Inferior parietal cortex (tissue), 1 donor: ENCODE measurements at regions not wholly inside any gene's neighbourhood (a gene's known extent, or its start where the extent isn't known, plus 50 kb on each side); places are given as distances from the start of the nearest gene placed in this dataset.
A peak's percentile ranks its signal among the peaks of the same experiment; 100 is the strongest.

ENCODE experiments used
- DNase-seq: peaks from one replicate; pipeline ENCODE4 v3.0.0-alpha.2; 2016; ENCODE audit errors: extremely low spot score

GRCh38 chr14:100399052-100399849 lies 76.1 kb downstream of the SLC25A47 start:
- DNase-seq: no peak

GRCh38 chr14:100400115-100400514 lies 77.0 kb downstream of the SLC25A47 start:
- no peak for DNase-seq

DNA sequence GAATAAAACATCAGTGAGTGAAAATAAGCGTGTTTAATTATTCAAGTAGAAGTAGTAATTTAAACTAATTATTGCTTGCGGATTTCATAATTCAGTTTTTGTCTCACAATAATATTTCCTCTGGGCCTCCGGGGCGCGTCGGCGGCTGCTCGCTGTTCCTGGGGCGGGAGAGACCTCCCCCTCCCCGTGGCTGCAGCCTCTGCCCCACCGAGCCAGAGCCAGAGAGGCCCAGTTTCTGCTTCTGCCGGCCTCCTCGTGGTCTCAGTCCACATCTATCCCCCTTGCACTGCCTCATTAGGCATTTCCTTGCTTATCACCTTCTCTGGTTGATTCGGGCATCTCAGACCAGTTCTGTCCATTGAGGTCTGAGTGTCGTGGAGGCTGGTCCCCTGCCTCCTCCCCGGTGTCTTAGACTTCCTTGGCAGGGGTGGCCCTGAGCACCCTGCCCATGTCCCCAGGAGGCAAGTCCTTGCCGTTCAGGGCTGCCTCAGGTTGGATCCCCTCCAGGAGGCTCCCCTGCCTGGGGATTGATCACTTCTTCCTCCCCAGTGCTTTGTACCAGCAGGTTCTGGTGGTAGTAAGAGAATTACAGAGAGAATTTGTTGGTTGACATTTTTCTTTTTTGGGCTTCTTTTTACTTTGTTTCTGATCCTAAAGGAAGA lies 78.0 kb downstream of the SLC25A47 start:
- no peak for DNase-seq

GRCh38 chr14:100401792-100402191 lies 78.7 kb downstream of the SLC25A47 start:
- no peak for DNase-seq

DNA sequence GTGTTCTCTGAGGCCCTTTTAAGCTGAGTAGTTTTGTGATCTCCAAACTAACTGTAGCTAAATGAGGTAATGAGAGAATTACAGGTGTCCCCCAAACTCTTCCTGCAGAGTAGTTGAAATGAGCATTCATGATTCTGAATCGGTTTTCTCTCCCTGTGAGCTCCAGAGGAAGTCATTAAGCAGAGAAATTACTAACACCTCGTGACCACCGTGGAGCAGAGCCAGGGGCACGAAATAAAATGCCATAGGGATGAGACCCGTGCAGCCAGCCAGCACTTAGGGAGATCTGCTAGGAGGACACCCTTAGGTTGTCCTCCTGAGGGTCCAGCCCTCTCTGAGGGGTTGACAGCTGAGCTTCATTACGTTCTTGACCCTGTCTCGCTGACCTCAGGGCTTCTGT lies 79.5 kb downstream of the SLC25A47 start:
- no peak for DNase-seq

DNA sequence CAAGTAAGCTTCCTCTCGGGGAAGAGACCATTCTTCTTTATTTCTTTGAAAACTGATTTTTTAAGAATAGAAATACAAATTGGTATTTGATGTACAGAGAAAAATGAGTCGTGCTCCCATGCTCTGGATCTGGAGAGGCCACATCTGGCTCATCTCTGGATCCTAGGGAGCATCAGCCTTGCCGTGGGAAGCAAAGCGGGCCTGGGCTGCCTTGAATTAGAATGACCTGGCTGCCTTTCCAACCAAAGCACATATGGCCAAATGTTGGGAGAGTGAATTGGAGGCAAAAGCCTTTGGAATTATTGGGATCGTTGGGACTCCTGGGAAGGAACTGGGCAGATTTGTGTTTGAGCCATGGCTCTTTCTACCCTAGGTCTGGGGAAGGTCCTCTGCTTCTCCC lies 80.0 kb downstream of the SLC25A47 start:
- DNase-seq: no peak

DNA sequence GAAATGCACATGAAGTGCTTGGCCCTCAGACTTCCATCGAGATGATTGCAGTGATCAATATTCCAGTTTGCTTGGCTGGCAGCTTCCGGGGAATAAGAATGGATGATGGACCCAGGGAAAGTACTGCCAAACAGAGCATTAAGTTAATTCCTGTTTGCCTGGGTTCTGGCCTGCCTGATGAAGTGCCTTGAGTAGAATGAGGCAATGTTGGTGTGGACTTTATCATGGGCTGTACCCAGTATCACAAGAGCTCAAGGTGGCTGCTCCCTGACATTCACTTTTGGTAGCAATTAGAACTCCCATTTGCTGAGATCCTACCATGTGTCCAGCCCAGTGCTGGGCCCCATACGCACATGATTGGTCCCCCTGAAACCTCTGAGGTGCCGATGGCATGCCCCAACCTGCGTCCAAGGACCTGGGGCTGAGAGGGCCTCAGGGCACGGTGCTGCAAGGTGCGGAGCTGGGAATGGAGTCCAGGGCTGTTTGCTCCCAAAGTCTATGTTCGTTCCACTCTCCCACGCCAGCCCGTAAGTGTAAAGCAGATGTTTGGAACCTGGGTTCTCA lies 80.7 kb downstream of the SLC25A47 start:
- no peak for DNase-seq

DNA sequence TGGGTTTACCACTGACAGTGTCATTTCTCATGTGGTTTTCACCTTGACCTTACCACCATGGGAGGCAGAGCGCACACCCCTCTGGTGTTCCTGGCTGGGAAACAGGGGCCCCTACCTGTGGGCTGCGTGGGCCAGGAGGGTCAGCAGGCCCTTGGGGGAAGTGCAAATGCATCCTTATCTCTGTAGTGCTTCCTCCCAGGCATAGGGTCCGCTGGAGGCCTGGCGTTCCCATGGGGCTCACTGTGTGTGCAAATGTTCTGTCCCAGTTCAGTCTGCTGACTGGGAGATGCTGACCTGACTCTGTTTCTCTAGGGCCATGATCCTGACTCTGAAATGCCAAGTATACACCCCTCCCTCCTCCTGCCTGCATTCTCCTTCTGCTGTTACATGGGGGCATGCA lies 81.3 kb downstream of the SLC25A47 start:
- DNase-seq: no peak

GRCh38 chr14:100405760-100406455 lies 82.8 kb downstream of the SLC25A47 start:
- DNase-seq: no peak

- no peak for DNase-seq
Observed at GRCh38 chr14:100406505-100407131, 83.5 kb downstream of the SLC25A47 start.

- no peak for DNase-seq
Observed at GRCh38 chr14:100407376-100408102, 84.4 kb downstream of the SLC25A47 start.

- DNase-seq: no peak
Observed at GRCh38 chr14:100408350-100409002, 85.3 kb downstream of the SLC25A47 start.

DNA sequence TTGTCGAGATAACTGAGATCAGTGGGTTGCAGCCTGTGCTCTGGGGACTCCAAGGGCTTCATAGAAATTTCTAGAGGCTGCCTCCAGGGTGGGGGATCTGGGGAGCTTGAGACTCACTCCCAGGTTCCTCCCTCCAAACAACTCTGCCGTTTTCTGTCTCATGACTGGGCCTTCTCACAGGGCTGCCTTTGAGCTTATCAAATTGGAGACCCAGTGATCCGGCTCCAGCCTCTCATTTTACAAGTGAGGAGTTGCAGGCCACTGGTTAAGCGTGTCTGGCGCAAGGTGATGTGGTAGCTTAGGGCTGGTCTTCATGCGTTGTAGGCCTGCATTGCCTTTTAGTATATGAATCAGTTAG lies 85.8 kb downstream of the SLC25A47 start:
- DNase-seq: no peak

- no peak for DNase-seq
Observed at GRCh38 chr14:100409651-100410050, 86.5 kb downstream of the SLC25A47 start.

DNA sequence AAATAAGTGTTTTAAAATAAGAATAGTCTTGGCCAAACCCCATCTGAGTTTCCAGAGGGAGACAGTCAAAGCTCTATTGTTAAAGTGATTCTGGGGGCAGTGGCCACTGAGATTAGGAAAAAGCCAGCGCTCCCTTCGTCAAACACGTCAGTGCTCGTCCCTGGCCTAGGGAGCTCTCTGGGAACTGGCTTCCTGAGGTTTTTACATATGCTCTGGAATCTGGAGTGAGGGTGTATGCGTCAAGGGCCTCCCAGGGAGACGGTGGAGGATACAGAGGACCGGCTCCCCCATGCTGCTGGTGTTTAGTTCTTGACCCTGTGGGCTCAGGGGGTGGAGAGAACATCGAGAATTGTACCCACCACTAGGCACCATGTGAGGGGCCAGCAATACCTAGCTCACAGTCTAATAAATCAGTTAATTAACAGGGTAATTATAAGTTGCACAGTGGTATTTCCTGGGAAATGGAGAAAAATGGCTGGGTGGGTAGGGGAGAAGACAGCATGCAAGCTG lies 87.0 kb downstream of the SLC25A47 start:
- no peak for DNase-seq

GRCh38 chr14:100413699-100414098 lies 90.6 kb downstream of the SLC25A47 start:
- no peak for DNase-seq

DNA sequence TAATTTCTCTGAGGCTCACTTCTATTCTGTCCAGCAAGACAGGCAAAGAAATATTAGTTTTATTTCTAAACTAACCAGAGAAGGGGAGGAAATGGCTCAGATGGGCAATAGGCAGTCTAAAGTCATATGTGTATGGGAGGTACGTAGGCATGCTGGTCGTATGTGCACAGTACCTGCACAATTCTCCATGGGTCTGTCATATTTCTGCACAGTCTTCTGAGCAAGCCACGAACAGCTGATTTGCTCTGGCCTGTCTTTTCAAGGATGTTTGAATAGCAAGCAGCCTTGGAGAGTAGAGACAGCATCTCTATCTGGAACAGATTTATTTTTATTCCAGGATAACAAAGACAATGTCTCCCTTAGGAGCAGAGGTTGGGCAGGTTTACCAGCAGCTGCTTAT lies 92.1 kb downstream of the SLC25A47 start:
- DNase-seq: no peak

DNA sequence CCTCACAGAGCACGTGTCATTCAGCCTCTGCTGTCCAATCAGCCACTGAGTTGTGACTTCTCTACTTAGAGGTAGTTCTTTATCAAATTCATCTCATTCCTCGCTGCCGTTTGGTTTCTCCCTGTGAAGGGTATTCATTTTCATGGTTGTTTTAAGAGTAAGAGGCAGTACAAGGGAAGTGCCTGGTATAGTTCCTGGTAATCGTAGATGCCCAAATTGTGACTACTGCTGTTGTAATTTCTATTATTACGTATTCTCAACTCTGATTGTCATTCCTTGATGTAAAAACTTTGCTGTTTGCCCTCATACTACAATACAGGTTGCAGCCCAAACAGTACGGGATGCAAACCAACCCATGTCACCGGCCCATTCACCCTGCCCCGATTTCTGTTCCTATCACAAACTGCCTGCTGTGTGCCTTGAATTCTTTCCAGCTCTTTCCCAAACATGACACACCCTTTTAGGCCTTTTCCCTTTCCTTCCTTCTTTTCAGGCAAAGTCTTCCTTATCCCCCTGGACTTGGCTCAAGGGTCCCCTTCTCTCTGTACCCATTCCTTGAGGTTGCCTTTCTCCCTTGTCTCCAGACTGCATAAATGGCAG lies 93.0 kb downstream of the SLC25A47 start:
- DNase-seq: no peak

GRCh38 chr14:100416921-100417860 lies 94.1 kb downstream of the SLC25A47 start:
- DNase-seq: peak; percentile 72
